ENCODE measurements at regions not wholly inside any gene's neighbourhood (a gene's known extent, or its start where the extent isn't known, plus 50 kb on each side); places are given as distances from the start of the nearest gene placed in this dataset.

- 79% methylated on average over 6 of the region's 6 CpGs for WGBS
- H3K27ac ChIP-seq: no peak overlapping the region
- H3K4me1 ChIP-seq: no peaks in the 10 kb centered on the region
- no peaks in the 10 kb centered on the region for H3K27me3 ChIP-seq
- no peak overlapping the region for H3K4me3 ChIP-seq
- H3K9me3 ChIP-seq: no peaks in the 10 kb centered on the region
- no peak for DNase-seq (ENCODE audit: low spot score in 2 of 2)
- no peaks in the 10 kb centered on the region for H3K36me3 ChIP-seq
- TF ChIP-seq POLR2AphosphoS5 (IDR thresholded peaks at IDR 0.05) (no peak), POLR2A (IDR thresholded peaks at IDR 0.05) (no peak), EP300 (IDR thresholded peaks at IDR 0.05) (no peak)
- TF ChIP-seq, protein P1, sequence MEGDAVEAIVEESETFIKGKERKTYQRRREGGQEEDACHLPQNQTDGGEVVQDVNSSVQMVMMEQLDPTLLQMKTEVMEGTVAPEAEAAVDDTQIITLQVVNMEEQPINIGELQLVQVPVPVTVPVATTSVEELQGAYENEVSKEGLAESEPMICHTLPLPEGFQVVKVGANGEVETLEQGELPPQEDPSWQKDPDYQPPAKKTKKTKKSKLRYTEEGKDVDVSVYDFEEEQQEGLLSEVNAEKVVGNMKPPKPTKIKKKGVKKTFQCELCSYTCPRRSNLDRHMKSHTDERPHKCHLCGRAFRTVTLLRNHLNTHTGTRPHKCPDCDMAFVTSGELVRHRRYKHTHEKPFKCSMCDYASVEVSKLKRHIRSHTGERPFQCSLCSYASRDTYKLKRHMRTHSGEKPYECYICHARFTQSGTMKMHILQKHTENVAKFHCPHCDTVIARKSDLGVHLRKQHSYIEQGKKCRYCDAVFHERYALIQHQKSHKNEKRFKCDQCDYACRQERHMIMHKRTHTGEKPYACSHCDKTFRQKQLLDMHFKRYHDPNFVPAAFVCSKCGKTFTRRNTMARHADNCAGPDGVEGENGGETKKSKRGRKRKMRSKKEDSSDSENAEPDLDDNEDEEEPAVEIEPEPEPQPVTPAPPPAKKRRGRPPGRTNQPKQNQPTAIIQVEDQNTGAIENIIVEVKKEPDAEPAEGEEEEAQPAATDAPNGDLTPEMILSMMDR (IDR thresholded peaks at IDR 0.05): no peak
Measured at GRCh38 chr13:63909726-63910375, 2494.2 kb upstream of the PCDH20 start.

- Histone ChIP-seq H3K36me3 (no peaks in the 10 kb centered on the region), H3K9me3 (no peaks in the 10 kb centered on the region), H3K4me1 (no peaks in the 10 kb centered on the region), H3K27ac (no peak overlapping the region), H3K27me3 (no peaks in the 10 kb centered on the region), H3K4me3 (no peak overlapping the region)
- WGBS: 84% methylated on average over 9 of the region's 9 CpGs
- TF ChIP-seq, protein P1 (IDR thresholded peaks at IDR 0.05): no peak
- TF ChIP-seq POLR2A (IDR thresholded peaks at IDR 0.05) (no peak), POLR2AphosphoS5 (IDR thresholded peaks at IDR 0.05) (no peak), EP300 (IDR thresholded peaks at IDR 0.05) (no peak)
- DNase-seq (ENCODE audit: low spot score in 2 of 2): no peak
Measured at GRCh38 chr13:63902141-63902540, 2486.5 kb upstream of the PCDH20 start.

- Histone ChIP-seq H3K36me3 (no peaks in the 10 kb centered on the region), H3K4me3 (no peak overlapping the region), H3K9me3 (no peaks in the 10 kb centered on the region), H3K4me1 (no peaks in the 10 kb centered on the region), H3K27ac (no peak overlapping the region), H3K27me3 (no peaks in the 10 kb centered on the region)
- WGBS: 89% methylated on average over 5 of the region's 5 CpGs
- TF ChIP-seq POLR2A (IDR thresholded peaks at IDR 0.05) (no peak), POLR2AphosphoS5 (IDR thresholded peaks at IDR 0.05) (no peak), EP300 (IDR thresholded peaks at IDR 0.05) (no peak)
- TF ChIP-seq, protein P1 (IDR thresholded peaks at IDR 0.05): no peak
- DNase-seq (ENCODE audit: low spot score in 2 of 2): no peak
Measured at GRCh38 chr13:63901630-63902029, 2486.0 kb upstream of the PCDH20 start.

- Histone ChIP-seq H3K9me3 (no peaks in the 10 kb centered on the region), H3K27ac (no peak overlapping the region), H3K27me3 (no peaks in the 10 kb centered on the region), H3K36me3 (no peaks in the 10 kb centered on the region), H3K4me1 (no peaks in the 10 kb centered on the region), H3K4me3 (no peak overlapping the region)
- DNase-seq (ENCODE audit: low spot score in 2 of 2): no peak
- WGBS: 63% methylated on average over 1 of the region's 1 CpG
- TF ChIP-seq EP300 (IDR thresholded peaks at IDR 0.05) (no peak), POLR2AphosphoS5 (IDR thresholded peaks at IDR 0.05) (no peak)
Measured at GRCh38 chr13:63900406-63900805, 2484.8 kb upstream of the PCDH20 start.

DNA sequence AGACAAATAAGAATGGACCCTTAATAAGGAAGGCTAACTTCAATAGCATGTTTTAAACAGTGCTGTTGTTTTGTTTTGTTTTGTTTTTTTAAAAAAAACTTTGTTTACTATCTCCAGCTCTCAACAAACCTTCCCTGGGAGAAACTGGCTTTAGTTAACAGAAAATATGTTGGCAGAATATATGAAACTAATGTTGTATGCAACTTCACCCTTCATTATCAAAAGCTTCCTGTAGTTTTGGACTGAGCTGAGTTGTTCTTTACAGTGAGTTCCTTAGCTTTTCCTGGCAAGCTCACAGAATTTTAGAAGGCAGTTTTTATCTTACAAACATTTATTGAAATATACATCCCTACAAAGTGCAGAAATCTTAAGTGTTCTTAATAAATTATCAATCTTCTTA lies 2480.7 kb upstream of the PCDH20 start:
- TF ChIP-seq, protein P1 (IDR thresholded peaks at IDR 0.05): no peak
- TF ChIP-seq POLR2A (IDR thresholded peaks at IDR 0.05) (no peak), POLR2AphosphoS5 (IDR thresholded peaks at IDR 0.05) (no peak), EP300 (IDR thresholded peaks at IDR 0.05) (no peak)
- no peak overlapping the region for H3K27ac ChIP-seq
- H3K36me3 ChIP-seq: no peaks in the 10 kb centered on the region
- H3K4me3 ChIP-seq: no peak overlapping the region
- no peaks in the 10 kb centered on the region for H3K27me3 ChIP-seq
- DNase-seq (ENCODE audit: low spot score in 2 of 2): no peak
- H3K9me3 ChIP-seq: no peaks in the 10 kb centered on the region
- no peaks in the 10 kb centered on the region for H3K4me1 ChIP-seq

GRCh38 chr13:63882052-63882451 lies 2466.4 kb upstream of the PCDH20 start:
- Histone ChIP-seq H3K4me3 (no peak overlapping the region), H3K27ac (no peak overlapping the region), H3K4me1 (no peaks in the 10 kb centered on the region), H3K9me3 (no peaks in the 10 kb centered on the region), H3K36me3 (no peaks in the 10 kb centered on the region), H3K27me3 (no peaks in the 10 kb centered on the region)
- TF ChIP-seq POLR2A (IDR thresholded peaks at IDR 0.05) (no peak), POLR2AphosphoS5 (IDR thresholded peaks at IDR 0.05) (no peak), EP300 (IDR thresholded peaks at IDR 0.05) (no peak)
- TF ChIP-seq, protein P1 (IDR thresholded peaks at IDR 0.05): no peak
- 88% methylated on average over 1 of the region's 1 CpG for WGBS
- DNase-seq (ENCODE audit: low spot score in 2 of 2): no peak

All from suprapubic skin (tissue), 4 donors.